Stomach (tissue), 4 donors: ENCODE measurements at regions not wholly inside any gene's neighbourhood (a gene's known extent, or its start where the extent isn't known, plus 50 kb on each side); places are given as distances from the start of the nearest gene placed in this dataset.
"Not testable (repeated sequence)": the region's sequence is repeated elsewhere in the genome, so short reads cannot be mapped to it uniquely, and the experiment has no call there.

Experiments used
- CTCF ChIP-seq, 7 experiments: fragments of 450-650 bp in 4 of 7; fragments of 200-600 bp in 3 of 7; sonication (generic) in 3 of 7; IDR thresholded peaks; one replicate each; pipeline ENCODE4 v1.5.1; 2016 to 2019; ENCODE audit warnings: antibody characterized with exemption in 7 of 7, control low read depth in 2 of 7, mild to moderate bottlenecking in 1 of 7
- EP300 ChIP-seq: sonication (generic); formaldehyde crosslinking; IDR thresholded peaks from one replicate; pipeline ENCODE4 v1.6.1; 2017; ENCODE audit warnings: antibody characterized with exemption
- POLR2A ChIP-seq, 4 donors: fragments of 450-650 bp; IDR thresholded peaks; one replicate each; pipeline ENCODE4 v1.6.1; 2016; ENCODE audit warnings: antibody characterized with exemption in 4 of 4, control low read depth in 2 of 4, mild to moderate bottlenecking in 1 of 4, moderate library complexity in 1 of 4

DNA sequence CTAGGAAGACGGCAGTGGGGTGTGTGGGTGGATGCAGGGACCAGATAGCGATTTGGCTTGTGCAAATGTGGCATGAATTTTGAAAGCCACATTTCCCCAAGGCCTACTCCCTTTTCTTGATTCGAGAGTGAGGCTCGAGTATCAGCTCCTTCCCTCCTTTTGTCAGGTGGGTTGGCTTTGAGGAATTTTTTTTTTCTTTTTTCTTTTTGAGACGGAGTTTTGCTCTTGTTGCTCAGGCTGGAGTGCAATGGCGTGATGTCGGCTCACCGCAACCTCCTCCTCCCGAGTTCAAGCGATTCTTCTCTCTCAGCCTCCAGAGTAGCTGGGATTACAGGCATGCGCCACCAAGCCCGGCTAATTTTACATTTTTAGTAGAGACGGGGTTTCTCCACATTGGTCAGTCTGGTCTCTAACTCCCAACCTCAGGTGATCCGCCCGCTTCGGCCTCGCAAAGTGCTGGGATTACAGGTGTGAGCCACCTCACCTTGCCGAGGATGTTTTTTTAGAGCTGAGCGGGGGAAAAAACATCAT is 335.0 kb downstream of the SRGAP2C start:
- not testable (repeated sequence) for TF ChIP-seq EP300; POLR2A (IDR thresholded peaks at IDR 0.05); CTCF (IDR thresholded peaks at IDR 0.05)
